ENCODE measurements at regions not wholly inside any gene's neighbourhood (a gene's known extent, or its start where the extent isn't known, plus 50 kb on each side); places are given as distances from the start of the nearest gene placed in this dataset.
"Not testable (repeated sequence)": the region's sequence is repeated elsewhere in the genome, so short reads cannot be mapped to it uniquely, and the experiment has no call there.

DNA sequence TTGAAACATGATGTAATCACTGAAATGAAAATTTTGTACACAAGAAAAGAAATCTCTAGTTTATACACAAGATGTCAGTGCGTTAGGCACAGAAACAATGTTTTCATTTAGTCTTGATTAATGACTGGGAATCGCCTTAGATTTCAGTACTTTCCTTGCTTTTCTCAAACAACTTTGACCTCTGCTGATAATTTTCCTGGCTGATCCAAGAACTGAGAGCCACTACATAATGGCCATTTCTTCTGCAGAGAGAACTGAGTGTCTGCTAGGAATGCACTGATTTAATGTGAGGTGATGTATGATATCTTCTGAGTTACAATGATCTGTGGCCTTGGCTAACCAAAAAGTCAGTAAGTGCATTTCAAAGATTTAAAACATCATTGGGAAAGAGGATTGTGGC, 308.1 kb downstream of the CTH start:
- Histone ChIP-seq H3K36me3 (no peaks in the 10 kb centered on the region), H3K27ac (no peak overlapping the region), H3K4me3 (no peak overlapping the region), H3K27me3 (replicated peaks) (no peaks in the 10 kb centered on the region), H3K4me1 (replicated peaks) (no peaks in the 10 kb centered on the region), H3K9me3 (replicated peaks) (no peaks in the 10 kb centered on the region)
- no peak for DNase-seq (ENCODE audit: low read depth in 1 of 2, low spot score in 2 of 2)

- H3K27me3 ChIP-seq (replicated peaks) = no peaks in the 10 kb centered on the region
Measured at GRCh38 chr1:70720109-70720508, 309.0 kb downstream of the CTH start.

DNA sequence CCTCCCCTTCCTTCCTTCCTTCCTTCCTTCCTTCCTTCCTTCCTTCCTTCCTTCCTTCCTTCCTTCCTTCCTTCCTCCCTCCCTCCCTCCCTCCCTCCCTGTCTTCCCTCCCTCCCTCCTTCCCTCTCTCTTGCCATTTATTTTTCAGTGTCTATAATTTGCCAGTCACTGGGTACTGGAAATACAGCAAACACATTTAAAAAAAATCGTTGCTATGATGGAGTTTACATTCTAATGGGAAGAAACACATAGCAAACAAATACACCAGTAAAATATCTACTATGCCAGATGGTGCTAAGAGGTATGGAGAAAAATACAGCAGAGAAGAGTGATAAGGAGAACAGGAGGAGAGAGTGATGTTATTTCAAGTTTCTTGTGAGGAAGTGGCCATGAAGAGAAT, 309.5 kb downstream of the CTH start:
- Histone ChIP-seq H3K4me3 (no peak overlapping the region), H3K27ac (no peak overlapping the region), H3K36me3 (no peaks in the 10 kb centered on the region), H3K27me3 (replicated peaks) (no peaks in the 10 kb centered on the region), H3K4me1 (replicated peaks) (no peaks in the 10 kb centered on the region), H3K9me3 (replicated peaks) (no peaks in the 10 kb centered on the region)
- DNase-seq (ENCODE audit: low read depth in 1 of 2, low spot score in 2 of 2) = no peak

More at GRCh38 chr1:70720109-70720508, 309.0 kb downstream of the CTH start:
- no peaks in the 10 kb centered on the region for H3K4me1 ChIP-seq (replicated peaks)
- H3K4me3 ChIP-seq = no peak overlapping the region
- H3K27ac ChIP-seq = no peak overlapping the region
- no peaks in the 10 kb centered on the region for H3K9me3 ChIP-seq (replicated peaks)
- DNase-seq (ENCODE audit: low read depth in 1 of 2, low spot score in 2 of 2) = no peak
- no peaks in the 10 kb centered on the region for H3K36me3 ChIP-seq

DNA sequence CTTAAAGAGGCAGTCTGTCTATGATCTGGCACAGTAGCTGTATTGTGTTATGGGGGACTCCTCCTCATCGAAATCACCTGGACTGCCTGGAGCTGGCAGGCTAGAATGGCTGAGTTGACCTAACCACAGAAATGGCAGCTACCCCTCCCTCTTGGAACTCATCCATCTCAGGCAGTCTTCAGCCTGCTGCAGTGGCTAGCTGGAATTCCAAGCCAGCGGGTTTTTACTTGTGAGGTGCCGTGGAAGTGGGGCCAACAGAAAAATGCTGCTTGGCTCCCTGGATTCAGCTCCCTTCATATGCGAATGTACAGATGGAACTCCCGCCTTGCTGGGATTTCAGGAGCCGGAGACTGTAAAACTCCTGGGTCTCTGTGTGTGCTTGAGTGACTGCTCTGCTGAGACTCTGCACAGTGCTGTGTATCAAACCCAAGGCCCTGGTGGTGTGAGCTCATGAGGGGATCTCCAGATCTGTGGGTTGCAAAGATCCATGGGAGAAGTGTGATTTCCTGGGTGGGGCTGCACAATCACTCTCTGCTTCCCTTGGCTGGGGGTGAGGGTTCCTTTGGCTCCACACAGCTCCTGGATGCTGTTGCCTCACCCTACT, 316.9 kb downstream of the CTH start:
- no peak for DNase-seq (ENCODE audit: low read depth in 1 of 2, low spot score in 2 of 2)

GRCh38 chr1:70736518-70736917, 311.1 kb downstream of the PTGER3 start:
- H3K4me3 ChIP-seq; DNase-seq (ENCODE audit: low read depth in 1 of 2, low spot score in 2 of 2); H3K27me3 ChIP-seq (replicated peaks); H3K4me1 ChIP-seq (replicated peaks); H3K9me3 ChIP-seq (replicated peaks); H3K27ac ChIP-seq; H3K36me3 ChIP-seq: not testable (repeated sequence)

More for the DNA sequence above, 316.9 kb downstream of the CTH start:
- no peaks in the 10 kb centered on the region for H3K9me3 ChIP-seq (replicated peaks)
- H3K27ac ChIP-seq = no peak overlapping the region
- no peak overlapping the region for H3K4me3 ChIP-seq
- no peaks in the 10 kb centered on the region for H3K27me3 ChIP-seq (replicated peaks)
- H3K4me1 ChIP-seq (replicated peaks) = no peaks in the 10 kb centered on the region
- H3K36me3 ChIP-seq = no peaks in the 10 kb centered on the region

GRCh38 chr1:70737125-70737524, 310.5 kb downstream of the PTGER3 start:
- Histone ChIP-seq H3K27me3 (replicated peaks) (no peaks in the 10 kb centered on the region), H3K4me3 (no peak overlapping the region), H3K9me3 (replicated peaks) (no peaks in the 10 kb centered on the region), H3K4me1 (replicated peaks) (no peaks in the 10 kb centered on the region), H3K27ac (no peak overlapping the region), H3K36me3 (no peaks in the 10 kb centered on the region)
- no peak for DNase-seq (ENCODE audit: low read depth in 1 of 2, low spot score in 2 of 2)

DNA sequence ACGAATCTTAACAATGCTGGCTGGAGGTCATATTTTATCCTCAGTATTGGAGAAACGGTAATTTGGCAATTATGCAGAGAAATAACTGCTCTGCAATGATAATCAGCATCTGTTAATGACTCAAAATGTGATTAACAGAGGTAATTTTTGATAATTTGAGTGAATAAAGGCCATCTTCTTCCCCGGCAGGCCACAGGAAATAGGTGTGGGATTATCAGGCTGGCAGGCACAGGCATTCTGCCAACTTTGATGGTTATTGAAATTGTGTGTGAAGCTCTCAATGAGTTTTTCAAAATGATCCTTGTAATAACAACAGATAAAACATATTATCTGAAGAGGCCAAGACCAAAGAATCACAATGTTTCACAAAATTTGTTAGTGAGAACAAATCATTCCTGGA, 309.0 kb downstream of the PTGER3 start:
- Histone ChIP-seq H3K9me3 (replicated peaks) (no peaks in the 10 kb centered on the region), H3K27me3 (replicated peaks) (no peaks in the 10 kb centered on the region), H3K27ac (no peak overlapping the region), H3K4me1 (replicated peaks) (no peaks in the 10 kb centered on the region), H3K36me3 (no peaks in the 10 kb centered on the region), H3K4me3 (no peak overlapping the region)
- no peak for DNase-seq (ENCODE audit: low read depth in 1 of 2, low spot score in 2 of 2)

- no peaks in the 10 kb centered on the region; the same call in 1 of the 2 replicates for H3K9me3 ChIP-seq (replicated peaks)
- H3K27me3 ChIP-seq (replicated peaks) = no peaks in the 10 kb centered on the region
- peak in 1 of 2 experiments; percentile 2 for DNase-seq (ENCODE audit: low read depth in 1 of 2, low spot score in 2 of 2)
- no peaks in the 10 kb centered on the region for H3K4me1 ChIP-seq (replicated peaks)
- no peak overlapping the region for H3K27ac ChIP-seq
- H3K4me3 ChIP-seq = no peak overlapping the region
- H3K36me3 ChIP-seq = no peaks in the 10 kb centered on the region
Measured at GRCh38 chr1:70745199-70745598, 302.4 kb downstream of the PTGER3 start.

- not testable (repeated sequence) for H3K4me3 ChIP-seq
Measured at GRCh38 chr1:70746062-70746461, 301.6 kb downstream of the PTGER3 start.

GRCh38 chr1:70747123-70747522, 300.5 kb downstream of the PTGER3 start:
- not testable (repeated sequence) for H3K4me1 ChIP-seq (replicated peaks); H3K36me3 ChIP-seq; H3K27me3 ChIP-seq (replicated peaks); H3K4me3 ChIP-seq; DNase-seq (ENCODE audit: low read depth in 1 of 2, low spot score in 2 of 2); H3K27ac ChIP-seq; H3K9me3 ChIP-seq (replicated peaks)

More at GRCh38 chr1:70746062-70746461, 301.6 kb downstream of the PTGER3 start:
- H3K36me3 ChIP-seq; H3K4me1 ChIP-seq (replicated peaks); DNase-seq (ENCODE audit: low read depth in 1 of 2, low spot score in 2 of 2); H3K9me3 ChIP-seq (replicated peaks); H3K27me3 ChIP-seq (replicated peaks); H3K27ac ChIP-seq: not testable (repeated sequence)

DNA sequence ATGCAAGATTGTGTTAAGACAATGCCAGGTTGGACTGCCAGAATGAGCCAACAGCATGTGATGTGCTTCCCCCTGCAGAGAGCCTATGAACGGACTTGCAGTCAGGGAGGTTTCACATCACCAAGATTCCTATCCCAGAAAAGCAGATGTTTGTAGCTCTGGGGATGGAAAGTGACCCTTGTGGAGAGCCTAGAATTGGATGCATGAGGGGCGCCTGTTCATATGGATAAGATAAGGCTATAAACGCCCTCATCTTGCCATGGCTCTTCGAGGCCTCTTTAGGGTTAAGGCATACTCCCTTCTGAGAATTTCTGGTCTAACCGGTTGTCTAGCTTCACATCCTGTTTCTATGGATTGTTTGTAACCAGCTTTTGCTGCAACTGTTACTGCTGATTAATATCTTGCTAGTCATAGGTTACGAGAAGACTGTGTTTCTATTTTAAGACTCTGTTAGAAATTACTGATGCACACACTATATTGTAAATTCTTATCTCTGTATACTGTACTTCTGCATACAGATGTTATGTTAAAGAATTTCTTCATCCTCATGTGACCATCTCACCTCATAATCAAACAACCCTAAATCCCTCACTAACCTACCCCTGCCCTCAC, 295.8 kb downstream of the PTGER3 start:
- not testable (repeated sequence) for H3K9me3 ChIP-seq (replicated peaks); H3K27me3 ChIP-seq (replicated peaks); H3K36me3 ChIP-seq; H3K4me3 ChIP-seq; DNase-seq (ENCODE audit: low read depth in 1 of 2, low spot score in 2 of 2); H3K4me1 ChIP-seq (replicated peaks); H3K27ac ChIP-seq

- Histone ChIP-seq H3K27ac (no peak overlapping the region), H3K4me3 (no peak overlapping the region), H3K4me1 (replicated peaks) (no peaks in the 10 kb centered on the region), H3K27me3 (replicated peaks) (no peaks in the 10 kb centered on the region), H3K9me3 (replicated peaks) (0 out of 2 replicates have a peak, but pooled peaks cover 2% of the 10 kb centered on the region), H3K36me3 (no peaks in the 10 kb centered on the region)
- DNase-seq (ENCODE audit: low read depth in 1 of 2, low spot score in 2 of 2) = no peak
Measured at GRCh38 chr1:70754701-70755100, 292.9 kb downstream of the PTGER3 start.

GRCh38 chr1:70760154-70760553, 287.5 kb downstream of the PTGER3 start:
- H3K36me3 ChIP-seq = no peaks in the 10 kb centered on the region
- H3K27ac ChIP-seq = no peak overlapping the region
- H3K4me1 ChIP-seq (replicated peaks) = no peaks in the 10 kb centered on the region
- 0 out of 2 replicates have a peak, but pooled peaks cover 2% of the 10 kb centered on the region for H3K9me3 ChIP-seq (replicated peaks)
- no peak overlapping the region for H3K4me3 ChIP-seq
- H3K27me3 ChIP-seq (replicated peaks) = no peaks in the 10 kb centered on the region
- DNase-seq (ENCODE audit: low read depth in 1 of 2, low spot score in 2 of 2) = no peak

- no peaks in the 10 kb centered on the region for H3K27me3 ChIP-seq (replicated peaks)
- H3K9me3 ChIP-seq (replicated peaks) = 0 out of 2 replicates have a peak, but pooled peaks cover 2% of the 10 kb centered on the region
- no peak overlapping the region for H3K4me3 ChIP-seq
- no peak overlapping the region for H3K27ac ChIP-seq
- H3K4me1 ChIP-seq (replicated peaks) = no peaks in the 10 kb centered on the region
- H3K36me3 ChIP-seq = no peaks in the 10 kb centered on the region
- no peak for DNase-seq (ENCODE audit: low read depth in 1 of 2, low spot score in 2 of 2)
Measured at GRCh38 chr1:70762386-70762785, 285.2 kb downstream of the PTGER3 start.

- H3K27ac ChIP-seq = no peak overlapping the region
- DNase-seq (ENCODE audit: low read depth in 1 of 2, low spot score in 2 of 2) = no peak
Measured at GRCh38 chr1:70764747-70765146, 282.9 kb downstream of the PTGER3 start.

More at GRCh38 chr1:70764747-70765146, 282.9 kb downstream of the PTGER3 start:
- H3K36me3 ChIP-seq = no peaks in the 10 kb centered on the region
- H3K4me1 ChIP-seq (replicated peaks) = no peaks in the 10 kb centered on the region
- H3K9me3 ChIP-seq (replicated peaks) = no peaks in the 10 kb centered on the region
- no peaks in the 10 kb centered on the region for H3K27me3 ChIP-seq (replicated peaks)
- H3K4me3 ChIP-seq = no peak overlapping the region

Data from SJSA1 (cell line).